Keratinocyte (primary cell): ENCODE measurements at regions not wholly inside any gene's neighbourhood (a gene's known extent, or its start where the extent isn't known, plus 50 kb on each side); places are given as distances from the start of the nearest gene placed in this dataset.

Experiments
- DNase-seq: peaks from one replicate; pipeline ENCODE4 v3.0.0-alpha.2; 2011; ENCODE audit warnings: low read depth, missing footprints, low spot score
- FAIRE-seq: peaks from 2 replicates; lab custom pipeline; 2011; peaks lifted over from hg19 to GRCh38; lab: Jason Lieb, UNC
- H2AFZ ChIP-seq: 2 replicates; pipeline ENCODE4 v1.6.0; 2012; ENCODE audit warnings: low read length, control low read depth, inconsistent platforms; ENCODE audit not compliant: control insufficient read depth
- H3K27ac ChIP-seq: 2 replicates; pipeline ENCODE4 v1.5.1; 2011; ENCODE audit warnings: low read length; ENCODE audit not compliant: control insufficient read depth, insufficient read depth
- H3K27me3 ChIP-seq: 3 replicates; pipeline ENCODE4 v1.6.0; 2011; ENCODE audit warnings: low read length; ENCODE audit not compliant: control insufficient read depth, insufficient read depth; ENCODE audit errors: extremely low read depth
- H3K36me3 ChIP-seq, 2 experiments: 2 replicates in 1 of 2; 3 replicates in 1 of 2; pipeline ENCODE4 v1.5.1; 2011; ENCODE audit warnings: low read length in 2 of 2, mild to moderate bottlenecking in 1 of 2; ENCODE audit not compliant: control insufficient read depth in 2 of 2, insufficient read depth in 2 of 2; ENCODE audit errors: extremely low read depth in 1 of 2
- H3K4me1 ChIP-seq: 3 replicates; pipeline ENCODE4 v1.5.1; 2011; ENCODE audit warnings: low read length; ENCODE audit not compliant: control insufficient read depth, insufficient read depth; ENCODE audit errors: extremely low read depth
- H3K4me2 ChIP-seq: 3 replicates; pipeline ENCODE4 v1.6.0; 2011; ENCODE audit warnings: low read depth, low read length; ENCODE audit not compliant: control insufficient read depth, insufficient read depth; ENCODE audit errors: extremely low read depth
- H3K4me3 ChIP-seq, 3 experiments: fragments of 200-600 bp in 1 of 3; sonication (generic) in 1 of 3; 2 replicates in 2 of 3; 3 replicates in 1 of 3; pipeline ENCODE4 v1.5.1; 2011 to 2016; ENCODE audit warnings: low read length in 3 of 3, mild to moderate bottlenecking in 3 of 3, control low read depth in 2 of 3, inconsistent platforms in 1 of 3, low read depth in 1 of 3, mixed read lengths in 1 of 3, mixed run types in 1 of 3, moderate library complexity in 1 of 3; ENCODE audit not compliant: control insufficient read depth in 2 of 3, insufficient read depth in 2 of 3; ENCODE audit errors: extremely low read depth in 1 of 3
- H3K79me2 ChIP-seq: 2 replicates; pipeline ENCODE4 v1.6.0; 2012; ENCODE audit warnings: low read length; ENCODE audit not compliant: control insufficient read depth, insufficient read depth
- H3K9ac ChIP-seq: 3 replicates; pipeline ENCODE4 v1.6.0; 2011; ENCODE audit warnings: low read length; ENCODE audit not compliant: control insufficient read depth, insufficient read depth; ENCODE audit errors: extremely low read depth
- H3K9me1 ChIP-seq: 3 replicates; pipeline ENCODE4 v1.6.0; 2011; ENCODE audit warnings: low read length; ENCODE audit not compliant: control insufficient read depth, insufficient read depth; ENCODE audit errors: extremely low read depth
- H3K9me3 ChIP-seq: 2 replicates; pipeline ENCODE4 v1.5.1; 2012; ENCODE audit warnings: low read depth, low read length; ENCODE audit not compliant: control insufficient read depth
- H4K20me1 ChIP-seq: 3 replicates; pipeline ENCODE4 v1.6.0; 2011; ENCODE audit warnings: low read length; ENCODE audit not compliant: control insufficient read depth, insufficient read depth; ENCODE audit errors: extremely low read depth
- CTCF ChIP-seq, 3 experiments: IDR thresholded peaks in 1 of 3; conservative IDR thresholded peaks in 1 of 3; optimal IDR thresholded peaks in 1 of 3; 2 replicates in 2 of 3; 3 replicates in 1 of 3; pipeline versions ENCODE3 to v1.5.1; 2011; ENCODE audit warnings: low read length in 3 of 3, mild to moderate bottlenecking in 3 of 3, moderate library complexity in 2 of 3, control low read depth in 1 of 3, inconsistent platforms in 1 of 3; ENCODE audit not compliant: insufficient read depth in 2 of 3; ENCODE audit errors: extremely low read depth in 1 of 3
- EZH2 ChIP-seq: IDR thresholded peaks from one replicate; pipeline ENCODE4 v1.6.1; 2012; ENCODE audit warnings: inconsistent platforms, mild to moderate bottlenecking, low read length, moderate library complexity
- dilution Hi-C: fragments of 300-500 bp; cut with MboI; formaldehyde crosslinking; loops from one replicate; pipeline ENCODE4 v1.7.0; 2020; ENCODE audit warnings: low sequenced_read_pairs; ENCODE audit not compliant: extremely low pct_ligation_motif_present

GRCh38 chr7:1329966-1330800 is 97.5 kb downstream of the UNCX start:
- Histone ChIP-seq H3K79me2 (no peaks in the 10 kb centered on the region), H3K9me3 (no peaks in the 10 kb centered on the region), H3K9me1 (no peaks in the 10 kb centered on the region), H3K4me1 (no peaks in the 10 kb centered on the region), H3K4me3 (no peak overlapping the region), H4K20me1 (no peaks in the 10 kb centered on the region), H3K27me3 (peaks cover 16% of the 10 kb centered on the region), H3K9ac (no peak overlapping the region), H2AFZ (no peak overlapping the region), H3K4me2 (no peak overlapping the region), H3K36me3 (no peaks in the 10 kb centered on the region), H3K27ac (no peak overlapping the region)
- FAIRE-seq, result no peak
- DNase-seq, result no peak
- TF ChIP-seq CTCF (optimal IDR thresholded peaks at IDR 0.05 in 1 of 3, IDR thresholded peaks at IDR 0.05 in 1 of 3, conservative IDR thresholded peaks at IDR 0.05 in 1 of 3; ENCODE audit: extremely low read depth in 1 of 3, insufficient read depth in 2 of 3, low read length in 3 of 3) (no peak), EZH2 (no peak)
- dilution Hi-C loops, result no loop called here

GRCh38 chr7:1330801-1331425 is 98.2 kb downstream of the UNCX start:
- H3K9me1 ChIP-seq, result no peaks in the 10 kb centered on the region
- H3K9me3 ChIP-seq, result no peaks in the 10 kb centered on the region
- H3K79me2 ChIP-seq, result no peaks in the 10 kb centered on the region
- H2AFZ ChIP-seq, result no peak overlapping the region
- no peaks in the 10 kb centered on the region for H4K20me1 ChIP-seq
- no peak overlapping the region for H3K9ac ChIP-seq
- H3K27ac ChIP-seq, result no peak overlapping the region
- no peak overlapping the region for H3K4me2 ChIP-seq
- no peak for TF ChIP-seq EZH2
- TF ChIP-seq CTCF (optimal IDR thresholded peaks at IDR 0.05 in 1 of 3, IDR thresholded peaks at IDR 0.05 in 1 of 3, conservative IDR thresholded peaks at IDR 0.05 in 1 of 3; ENCODE audit: extremely low read depth in 1 of 3, insufficient read depth in 2 of 3, low read length in 3 of 3), result no peak
- FAIRE-seq (no peak), DNase-seq (no peak)
- no peak overlapping the region for H3K4me3 ChIP-seq
- H3K36me3 ChIP-seq, result no peaks in the 10 kb centered on the region
- H3K27me3 ChIP-seq, result peaks cover 16% of the 10 kb centered on the region
- dilution Hi-C loops, result no loop called here
- no peaks in the 10 kb centered on the region for H3K4me1 ChIP-seq
